ENCODE measurements at regions not wholly inside any gene's neighbourhood (a gene's known extent, or its start where the extent isn't known, plus 50 kb on each side); places are given as distances from the start of the nearest gene placed in this dataset.

DNA sequence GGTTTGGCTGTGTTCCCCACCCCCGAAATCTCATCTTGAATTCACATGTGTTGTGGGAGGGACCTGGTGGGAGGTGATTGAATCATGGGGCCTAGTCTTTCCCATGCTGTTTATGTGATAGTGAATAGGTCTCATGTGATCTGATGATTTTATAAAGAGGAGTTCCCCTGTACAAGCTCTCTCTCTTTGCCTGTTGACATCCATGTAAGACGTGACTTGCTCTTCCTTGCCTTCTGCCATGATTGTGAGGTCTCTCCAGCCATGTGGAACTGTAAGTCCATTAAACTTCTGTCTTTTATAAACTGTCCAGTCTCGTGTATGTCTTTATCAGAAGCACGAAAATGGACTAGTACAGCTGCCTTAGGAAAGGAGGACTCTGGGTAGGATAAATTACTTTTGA is 976.7 kb downstream of the MCTP2 start:
- Histone ChIP-seq H3K27me3 (ENCODE audit: low read depth) (no peaks in the 10 kb centered on the region), H3K27ac (replicated peaks) (no peak overlapping the region), H3K4me3 (no peak overlapping the region), H3K9me3 (replicated peaks) (peaks cover 33% of the 10 kb centered on the region), H3K4me1 (no peaks in the 10 kb centered on the region), H3K36me3 (no peaks in the 10 kb centered on the region)
- intact Hi-C loops (cut with micrococcal nuclease), result no loop called here
- DNase-seq, result no peak
- TF ChIP-seq, protein P1, sequence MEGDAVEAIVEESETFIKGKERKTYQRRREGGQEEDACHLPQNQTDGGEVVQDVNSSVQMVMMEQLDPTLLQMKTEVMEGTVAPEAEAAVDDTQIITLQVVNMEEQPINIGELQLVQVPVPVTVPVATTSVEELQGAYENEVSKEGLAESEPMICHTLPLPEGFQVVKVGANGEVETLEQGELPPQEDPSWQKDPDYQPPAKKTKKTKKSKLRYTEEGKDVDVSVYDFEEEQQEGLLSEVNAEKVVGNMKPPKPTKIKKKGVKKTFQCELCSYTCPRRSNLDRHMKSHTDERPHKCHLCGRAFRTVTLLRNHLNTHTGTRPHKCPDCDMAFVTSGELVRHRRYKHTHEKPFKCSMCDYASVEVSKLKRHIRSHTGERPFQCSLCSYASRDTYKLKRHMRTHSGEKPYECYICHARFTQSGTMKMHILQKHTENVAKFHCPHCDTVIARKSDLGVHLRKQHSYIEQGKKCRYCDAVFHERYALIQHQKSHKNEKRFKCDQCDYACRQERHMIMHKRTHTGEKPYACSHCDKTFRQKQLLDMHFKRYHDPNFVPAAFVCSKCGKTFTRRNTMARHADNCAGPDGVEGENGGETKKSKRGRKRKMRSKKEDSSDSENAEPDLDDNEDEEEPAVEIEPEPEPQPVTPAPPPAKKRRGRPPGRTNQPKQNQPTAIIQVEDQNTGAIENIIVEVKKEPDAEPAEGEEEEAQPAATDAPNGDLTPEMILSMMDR (IDR thresholded peaks at IDR 0.05; ENCODE audit: borderline replicate concordance), result no peak

DNA sequence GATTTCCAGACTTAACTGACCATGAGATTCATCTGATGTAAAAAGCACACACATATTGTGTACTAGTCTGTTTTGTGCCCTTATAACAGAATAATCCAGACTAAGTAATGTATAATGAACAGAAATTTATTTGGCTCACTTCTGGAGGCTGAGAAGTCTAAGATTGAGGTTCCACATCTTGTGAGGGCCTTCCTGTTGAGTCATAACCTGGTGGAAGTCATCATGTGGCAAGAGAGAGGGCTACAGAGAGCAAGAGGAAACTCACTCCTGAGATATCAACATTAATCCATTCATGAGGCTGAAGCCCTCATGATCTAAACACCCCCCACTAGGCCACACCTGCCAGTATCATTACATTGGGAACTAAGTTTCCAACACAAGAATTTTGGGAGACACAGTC is 977.6 kb downstream of the MCTP2 start:
- TF ChIP-seq, protein P1 (IDR thresholded peaks at IDR 0.05; ENCODE audit: borderline replicate concordance), result no peak
- H3K4me1 ChIP-seq, result no peaks in the 10 kb centered on the region
- intact Hi-C loops (cut with micrococcal nuclease), result no loop called here

DNA sequence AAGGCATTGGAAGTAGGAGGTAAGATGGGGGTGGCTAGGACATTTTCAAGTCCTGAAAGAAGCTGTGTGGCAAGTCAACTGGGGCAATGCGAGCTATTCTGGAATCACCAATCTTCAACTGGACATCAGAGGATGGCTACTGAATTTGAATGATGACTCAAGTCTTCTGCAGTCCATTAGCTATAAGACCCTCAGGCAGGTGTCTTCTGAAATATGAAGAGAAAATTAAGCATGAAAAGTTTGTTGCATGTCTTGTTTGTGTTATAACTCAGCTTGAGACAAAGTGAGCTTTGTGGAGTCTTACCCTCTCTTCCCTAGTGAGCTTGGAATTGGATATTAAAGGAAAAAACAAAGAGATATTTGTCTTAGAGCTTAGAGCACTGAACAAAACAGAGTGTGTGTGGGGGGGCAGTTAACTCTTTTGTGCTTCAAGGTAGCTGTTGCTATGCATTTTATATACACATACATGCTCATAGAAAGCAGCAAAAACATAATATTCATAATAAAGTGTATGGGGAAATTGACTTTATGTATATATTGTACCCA is 979.1 kb downstream of the MCTP2 start:
- intact Hi-C loops (cut with micrococcal nuclease), result no loop called here

More for the DNA sequence above, 977.6 kb downstream of the MCTP2 start:
- no peak for DNase-seq
- H3K27ac ChIP-seq (replicated peaks), result no peak overlapping the region
- peaks cover 42% of the 10 kb centered on the region for H3K9me3 ChIP-seq (replicated peaks)
- H3K36me3 ChIP-seq, result no peaks in the 10 kb centered on the region
- H3K27me3 ChIP-seq (ENCODE audit: low read depth), result no peaks in the 10 kb centered on the region
- no peak overlapping the region for H3K4me3 ChIP-seq

DNA sequence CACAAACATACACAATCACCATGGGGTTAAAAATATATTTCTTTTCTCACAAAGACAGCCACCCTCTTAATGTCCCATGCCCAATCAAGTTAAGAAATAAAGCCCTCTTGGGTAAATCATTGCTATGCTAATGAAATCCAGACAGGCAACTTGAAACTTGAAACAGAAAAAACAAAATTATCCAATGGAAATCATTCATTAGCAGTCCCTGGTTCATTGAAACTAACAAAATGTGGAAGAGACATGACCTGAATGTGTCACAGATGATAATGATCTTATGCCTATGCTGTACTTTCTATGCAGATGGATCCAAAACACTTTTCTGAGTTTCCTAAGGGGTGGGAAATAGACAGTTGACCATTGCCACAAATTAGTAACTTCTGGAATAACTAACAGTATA is 983.7 kb downstream of the MCTP2 start:
- Histone ChIP-seq H3K4me1 (no peaks in the 10 kb centered on the region), H3K9me3 (replicated peaks) (peaks cover 39% of the 10 kb centered on the region), H3K27ac (replicated peaks) (no peak overlapping the region), H3K27me3 (ENCODE audit: low read depth) (no peaks in the 10 kb centered on the region), H3K4me3 (no peak overlapping the region), H3K36me3 (no peaks in the 10 kb centered on the region)
- TF ChIP-seq, protein P1 (IDR thresholded peaks at IDR 0.05; ENCODE audit: borderline replicate concordance), result no peak
- intact Hi-C loops (cut with micrococcal nuclease), result no loop called here
- DNase-seq, result no peak

More for the DNA sequence above, 979.1 kb downstream of the MCTP2 start:
- Histone ChIP-seq H3K27me3 (ENCODE audit: low read depth) (no peaks in the 10 kb centered on the region), H3K4me3 (no peak overlapping the region), H3K4me1 (no peaks in the 10 kb centered on the region), H3K9me3 (replicated peaks) (peaks cover 39% of the 10 kb centered on the region), H3K27ac (replicated peaks) (no peak overlapping the region), H3K36me3 (no peaks in the 10 kb centered on the region)
- TF ChIP-seq, protein P1 (IDR thresholded peaks at IDR 0.05; ENCODE audit: borderline replicate concordance), result no peak
- DNase-seq, result no peak

DNA sequence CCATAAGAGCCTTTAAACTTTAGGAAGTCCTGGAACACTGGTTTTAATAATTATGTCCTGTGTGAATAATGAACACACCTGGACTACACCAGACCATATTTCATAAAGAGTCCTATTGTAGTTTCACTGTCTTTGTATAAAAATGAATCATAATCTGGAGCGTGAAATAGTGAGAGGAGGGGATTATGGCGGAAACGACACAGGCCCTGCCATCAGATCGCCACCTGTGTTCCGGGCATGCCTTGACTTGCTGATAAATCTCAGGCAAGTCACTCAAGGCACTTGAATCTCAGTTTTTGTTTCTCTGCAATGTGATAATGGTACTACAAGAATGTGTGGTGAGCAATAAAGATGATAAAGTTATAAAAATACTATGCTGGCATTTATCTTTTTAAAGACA is 995.5 kb downstream of the MCTP2 start:
- no peaks in the 10 kb centered on the region for H3K27me3 ChIP-seq (ENCODE audit: low read depth)
- intact Hi-C loops (cut with micrococcal nuclease), result no loop called here
- H3K36me3 ChIP-seq, result no peaks in the 10 kb centered on the region
- no peak overlapping the region for H3K27ac ChIP-seq (replicated peaks)
- H3K4me1 ChIP-seq, result no peaks in the 10 kb centered on the region
- H3K4me3 ChIP-seq, result no peak overlapping the region
- peaks cover 31% of the 10 kb centered on the region for H3K9me3 ChIP-seq (replicated peaks)
- no peak for DNase-seq
- TF ChIP-seq, protein P1 (IDR thresholded peaks at IDR 0.05; ENCODE audit: borderline replicate concordance), result no peak

All from left ventricle myocardium inferior (tissue), 1 donor.